Lower leg skin (tissue), 3 donors: ENCODE measurements at regions not wholly inside any gene's neighbourhood (a gene's known extent, or its start where the extent isn't known, plus 50 kb on each side); places are given as distances from the start of the nearest gene placed in this dataset.

Experiments used
- POLR2A ChIP-seq, 2 donors: fragments of 450-650 bp; IDR thresholded peaks; one replicate each; pipeline ENCODE4 v1.6.1; 2016 to 2017; ENCODE audit warnings: antibody characterized with exemption in 2 of 2, mild to moderate bottlenecking in 1 of 2, moderate library complexity in 1 of 2
- TF ChIP-seq, protein P1 (sequence below), 3 donors: fragments of 450-650 bp; IDR thresholded peaks; one replicate each; pipeline ENCODE4 v1.5.1; 2016; ENCODE audit warnings: antibody characterized with exemption in 3 of 3, mild to moderate bottlenecking in 3 of 3, moderate library complexity in 2 of 3

- no peak for TF ChIP-seq POLR2A (IDR thresholded peaks at IDR 0.05)
- TF ChIP-seq, protein P1, sequence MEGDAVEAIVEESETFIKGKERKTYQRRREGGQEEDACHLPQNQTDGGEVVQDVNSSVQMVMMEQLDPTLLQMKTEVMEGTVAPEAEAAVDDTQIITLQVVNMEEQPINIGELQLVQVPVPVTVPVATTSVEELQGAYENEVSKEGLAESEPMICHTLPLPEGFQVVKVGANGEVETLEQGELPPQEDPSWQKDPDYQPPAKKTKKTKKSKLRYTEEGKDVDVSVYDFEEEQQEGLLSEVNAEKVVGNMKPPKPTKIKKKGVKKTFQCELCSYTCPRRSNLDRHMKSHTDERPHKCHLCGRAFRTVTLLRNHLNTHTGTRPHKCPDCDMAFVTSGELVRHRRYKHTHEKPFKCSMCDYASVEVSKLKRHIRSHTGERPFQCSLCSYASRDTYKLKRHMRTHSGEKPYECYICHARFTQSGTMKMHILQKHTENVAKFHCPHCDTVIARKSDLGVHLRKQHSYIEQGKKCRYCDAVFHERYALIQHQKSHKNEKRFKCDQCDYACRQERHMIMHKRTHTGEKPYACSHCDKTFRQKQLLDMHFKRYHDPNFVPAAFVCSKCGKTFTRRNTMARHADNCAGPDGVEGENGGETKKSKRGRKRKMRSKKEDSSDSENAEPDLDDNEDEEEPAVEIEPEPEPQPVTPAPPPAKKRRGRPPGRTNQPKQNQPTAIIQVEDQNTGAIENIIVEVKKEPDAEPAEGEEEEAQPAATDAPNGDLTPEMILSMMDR (IDR thresholded peaks at IDR 0.05) = no peak
Observed at GRCh38 chr4:170243662-170244288, 154.0 kb upstream of the AADAT start.
